Thyroid gland (tissue), 4 donors: ENCODE measurements at regions not wholly inside any gene's neighbourhood (a gene's known extent, or its start where the extent isn't known, plus 50 kb on each side); places are given as distances from the start of the nearest gene placed in this dataset.

Experiments used
- CTCF ChIP-seq, 6 experiments: fragments of 200-600 bp in 3 of 6; fragments of 450-650 bp in 3 of 6; sonication (generic) in 3 of 6; IDR thresholded peaks; one replicate each; pipeline ENCODE4 v1.5.1; 2016 to 2019; ENCODE audit warnings: antibody characterized with exemption in 6 of 6, mild to moderate bottlenecking in 2 of 6, inconsistent platforms in 1 of 6, moderate library complexity in 1 of 6
- POLR2A ChIP-seq, 2 donors: fragments of 450-650 bp; IDR thresholded peaks; one replicate each; pipeline ENCODE4 v1.6.1; 2017; ENCODE audit warnings: antibody characterized with exemption in 2 of 2, mild to moderate bottlenecking in 2 of 2, moderate library complexity in 1 of 2

DNA sequence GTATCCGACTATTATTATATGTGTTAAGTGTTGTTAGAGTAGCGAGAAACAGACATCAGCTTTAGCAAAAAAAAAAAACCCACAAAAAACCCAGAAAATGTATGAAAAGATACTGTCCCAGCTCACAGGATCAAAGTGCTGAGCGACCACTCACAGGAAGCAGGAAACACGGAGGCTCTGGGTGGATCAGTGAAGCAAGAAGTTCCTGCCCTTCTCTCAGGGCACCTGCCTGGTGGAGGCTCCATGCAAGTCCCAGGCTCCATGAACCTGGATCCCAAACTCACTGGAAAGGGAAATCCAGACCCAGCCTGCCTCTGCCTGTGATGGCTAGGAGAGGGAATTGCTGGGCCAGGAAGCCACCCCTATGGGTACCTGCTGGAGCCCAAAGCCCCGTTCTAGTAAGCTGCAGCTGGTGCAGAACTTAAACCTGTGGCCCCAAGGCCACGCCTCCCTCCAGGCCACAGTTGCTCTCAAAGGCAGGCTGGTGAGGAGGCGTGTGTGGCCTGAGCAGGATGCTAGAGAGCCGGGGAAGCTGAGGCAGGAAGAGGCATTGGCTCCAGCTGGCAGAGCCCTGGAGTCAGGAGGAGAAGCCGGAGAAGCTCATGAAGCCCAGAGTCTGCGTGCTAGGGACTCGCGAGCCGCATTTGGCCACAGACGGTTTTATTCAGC is 63.5 kb upstream of the TAF1B start:
- TF ChIP-seq CTCF (IDR thresholded peaks at IDR 0.05) (no peak), POLR2A (IDR thresholded peaks at IDR 0.05) (no peak)
